Duodenal mucosa (tissue), 2 donors: ENCODE measurements at regions not wholly inside any gene's neighbourhood (a gene's known extent, or its start where the extent isn't known, plus 50 kb on each side); places are given as distances from the start of the nearest gene placed in this dataset.
"Not testable (repeated sequence)": the region's sequence is repeated elsewhere in the genome, so short reads cannot be mapped to it uniquely, and the experiment has no call there.

Experiments used
- H3K27ac ChIP-seq: one replicate; pipeline ENCODE4 v1.7.0; 2013; ENCODE audit warnings: low read depth, low read length
- H3K27me3 ChIP-seq, 2 donors: one replicate each; pipeline ENCODE4 v1.7.0; 2013; ENCODE audit warnings: low read length in 2 of 2, control low read depth in 1 of 2; ENCODE audit not compliant: insufficient read depth in 2 of 2, control insufficient read depth in 1 of 2
- H3K36me3 ChIP-seq, 2 donors: one replicate each; pipeline ENCODE4 v1.7.0; 2013; ENCODE audit warnings: low read length in 2 of 2, control low read depth in 1 of 2; ENCODE audit not compliant: insufficient read depth in 2 of 2, control insufficient read depth in 1 of 2
- H3K4me1 ChIP-seq, 2 donors: one replicate each; pipeline ENCODE4 v1.7.0; 2013; ENCODE audit warnings: low read length in 2 of 2, control low read depth in 1 of 2; ENCODE audit not compliant: insufficient read depth in 2 of 2, control insufficient read depth in 1 of 2
- H3K4me3 ChIP-seq, 2 donors: one replicate each; pipeline ENCODE4 v1.7.0; 2013; ENCODE audit warnings: low read length in 2 of 2, low read depth in 1 of 2
- H3K9ac ChIP-seq, 2 donors: one replicate each; pipeline ENCODE4 v1.7.0; 2013; ENCODE audit warnings: low read length in 2 of 2, low read depth in 1 of 2
- H3K9me3 ChIP-seq, 2 donors: one replicate each; pipeline ENCODE4 v1.7.0; 2013; ENCODE audit warnings: low read length in 2 of 2, control low read depth in 1 of 2; ENCODE audit not compliant: control insufficient read depth in 1 of 2

GRCh38 chr1:189226779-189227178 is 1250.9 kb downstream of the BRINP3 start:
- H3K9me3 ChIP-seq = no peaks in the 10 kb centered on the region
- no peaks in the 10 kb centered on the region for H3K36me3 ChIP-seq
- H3K4me1 ChIP-seq = no peaks in the 10 kb centered on the region
- H3K27ac ChIP-seq = no peak overlapping the region
- H3K9ac ChIP-seq = no peak overlapping the region
- H3K4me3 ChIP-seq = no peak overlapping the region
- H3K27me3 ChIP-seq = no peaks in the 10 kb centered on the region

GRCh38 chr1:189237008-189237407 is 1240.7 kb downstream of the BRINP3 start:
- H3K9ac ChIP-seq = no peak overlapping the region
- H3K9me3 ChIP-seq = peaks cover 0 to 4% of the 10 kb centered on the region in 2 donors
- H3K4me1 ChIP-seq = no peaks in the 10 kb centered on the region
- H3K4me3 ChIP-seq = no peak overlapping the region
- no peaks in the 10 kb centered on the region for H3K27me3 ChIP-seq
- no peaks in the 10 kb centered on the region for H3K36me3 ChIP-seq
- H3K27ac ChIP-seq = no peak overlapping the region

GRCh38 chr1:189253601-189254350 is 1223.9 kb downstream of the BRINP3 start:
- H3K9me3 ChIP-seq = no peaks in the 10 kb centered on the region
- H3K4me1 ChIP-seq = no peaks in the 10 kb centered on the region
- no peak overlapping the region for H3K9ac ChIP-seq

GRCh38 chr1:189261128-189261527 is 1216.5 kb downstream of the BRINP3 start:
- H3K4me3 ChIP-seq = not testable (repeated sequence)

More at GRCh38 chr1:189253601-189254350, 1223.9 kb downstream of the BRINP3 start:
- Histone ChIP-seq H3K4me3 (no peak overlapping the region), H3K36me3 (no peaks in the 10 kb centered on the region), H3K27me3 (no peaks in the 10 kb centered on the region), H3K27ac (no peak overlapping the region)

GRCh38 chr1:189269011-189269410 is 1208.7 kb downstream of the BRINP3 start:
- Histone ChIP-seq H3K27ac (no peak overlapping the region), H3K9me3 (peaks cover 25 to 32% of the 10 kb centered on the region in 2 donors), H3K4me1 (no peaks in the 10 kb centered on the region), H3K4me3 (no peak overlapping the region), H3K27me3 (no peaks in the 10 kb centered on the region), H3K9ac (no peak overlapping the region), H3K36me3 (no peaks in the 10 kb centered on the region)

More at GRCh38 chr1:189261128-189261527, 1216.5 kb downstream of the BRINP3 start:
- not testable (repeated sequence) for H3K27me3 ChIP-seq, H3K27ac ChIP-seq, H3K9ac ChIP-seq, H3K4me1 ChIP-seq, H3K36me3 ChIP-seq, H3K9me3 ChIP-seq

- H3K4me1 ChIP-seq = no peaks in the 10 kb centered on the region
- H3K4me3 ChIP-seq = no peak overlapping the region
- peaks cover 10 to 15% of the 10 kb centered on the region in 2 donors for H3K9me3 ChIP-seq
- H3K27me3 ChIP-seq = no peaks in the 10 kb centered on the region
- H3K27ac ChIP-seq = no peak overlapping the region
- H3K9ac ChIP-seq = no peak overlapping the region
- H3K36me3 ChIP-seq = no peaks in the 10 kb centered on the region
These were observed 1203.4 kb downstream of the BRINP3 start for GRCh38 chr1:189274267-189274666.

- Histone ChIP-seq H3K27me3 (no peaks in the 10 kb centered on the region), H3K27ac (no peak overlapping the region), H3K9me3 (peaks cover 0 to 4% of the 10 kb centered on the region in 2 donors), H3K36me3 (no peaks in the 10 kb centered on the region), H3K4me3 (no peak overlapping the region), H3K4me1 (no peaks in the 10 kb centered on the region), H3K9ac (no peak overlapping the region)
These were observed 1201.9 kb downstream of the BRINP3 start for GRCh38 chr1:189275796-189276195.

GRCh38 chr1:189289346-189289745 is 1188.3 kb downstream of the BRINP3 start:
- Histone ChIP-seq H3K27ac (no peak overlapping the region), H3K4me1 (no peaks in the 10 kb centered on the region), H3K9me3 (peaks cover 0 to 10% of the 10 kb centered on the region in 2 donors), H3K9ac (no peak overlapping the region), H3K27me3 (no peaks in the 10 kb centered on the region), H3K36me3 (no peaks in the 10 kb centered on the region), H3K4me3 (no peak overlapping the region)

GRCh38 chr1:189301235-189301634 is 1176.4 kb downstream of the BRINP3 start:
- Histone ChIP-seq H3K27me3 (no peaks in the 10 kb centered on the region), H3K4me3 (no peak overlapping the region), H3K36me3 (no peaks in the 10 kb centered on the region), H3K9ac (no peak overlapping the region), H3K27ac (no peak overlapping the region), H3K9me3 (no peaks in the 10 kb centered on the region), H3K4me1 (no peaks in the 10 kb centered on the region)

- Histone ChIP-seq H3K36me3 (no peaks in the 10 kb centered on the region), H3K27ac (no peak overlapping the region), H3K9me3 (no peaks in the 10 kb centered on the region), H3K9ac (no peak overlapping the region), H3K4me3 (no peak overlapping the region), H3K27me3 (no peaks in the 10 kb centered on the region), H3K4me1 (no peaks in the 10 kb centered on the region)
These were observed 1172.4 kb downstream of the BRINP3 start for GRCh38 chr1:189305279-189305678.
